A673 (cell line): ENCODE measurements at regions not wholly inside any gene's neighbourhood (a gene's known extent, or its start where the extent isn't known, plus 50 kb on each side); places are given as distances from the start of the nearest gene placed in this dataset.

Source experiments
- BruUV-seq: library from RNA; stranded (reverse); fragments of 400-500 nt; replicated peaks from 2 replicates; lab custom pipeline; 2021; lab: Mats Ljungman, UMichigan
- CTCF ChIA-PET: fragments of 300-600 bp; sonication (Branson Sonifier 250); formaldehyde crosslinking; loops from one replicate; lab custom pipeline; 2022; ENCODE audit warnings: antibody characterized with exemption; lab: Charles Lee
- POLR2A ChIA-PET: fragments of 300-600 bp; sonication (Branson Sonifier 250); formaldehyde crosslinking; loops from one replicate; lab custom pipeline; 2022; ENCODE audit warnings: antibody characterized with exemption; ENCODE audit not compliant: low non-redundant PET; lab: Charles Lee
- DNase-seq: peaks from one replicate; pipeline ENCODE4 v3.0.0-alpha.2; 2015; ENCODE audit warnings: low spot score
- H3K27ac ChIP-seq: fragments of 200-600 bp; sonication (generic); 2 replicates; pipeline ENCODE4 v1.5.1; 2016; ENCODE audit warnings: mixed run types, low read depth, mild to moderate bottlenecking, mixed read lengths, antibody characterized with exemption, low read length; ENCODE audit not compliant: poor library complexity, severe bottlenecking
- H3K27me3 ChIP-seq: fragments of 200-600 bp; sonication (generic); replicated peaks from 2 replicates; pipeline ENCODE4 v1.6.1; 2017; ENCODE audit warnings: mixed run types, low read depth, mild to moderate bottlenecking, mixed read lengths, antibody characterized with exemption, low read length; ENCODE audit not compliant: insufficient read depth, poor library complexity
- H3K36me3 ChIP-seq: fragments of 200-600 bp; sonication (generic); 2 replicates; pipeline ENCODE4 v1.6.1; 2016; ENCODE audit warnings: mixed run types, mild to moderate bottlenecking, mixed read lengths, antibody characterized with exemption, low read length; ENCODE audit not compliant: insufficient read depth, poor library complexity, severe bottlenecking
- H3K4me1 ChIP-seq: fragments of 200-600 bp; sonication (generic); 2 replicates; pipeline ENCODE4 v1.6.1; 2017; ENCODE audit warnings: mixed run types, mild to moderate bottlenecking, mixed read lengths, antibody characterized with exemption, low read length; ENCODE audit not compliant: insufficient read depth, poor library complexity, severe bottlenecking
- H3K4me3 ChIP-seq: fragments of 200-600 bp; sonication (generic); 2 replicates; pipeline ENCODE4 v1.5.1; 2016; ENCODE audit warnings: low read depth, mixed run types, mild to moderate bottlenecking, mixed read lengths, low read length; ENCODE audit not compliant: poor library complexity, severe bottlenecking
- H3K9me3 ChIP-seq: fragments of 200-600 bp; sonication (generic); 2 replicates; pipeline ENCODE4 v1.6.1; 2016; ENCODE audit warnings: mixed run types, low read depth, mild to moderate bottlenecking, mixed read lengths, antibody characterized with exemption, low read length; ENCODE audit not compliant: poor library complexity, severe bottlenecking
- CTCF ChIP-seq: fragments of 300-800, 200-600 bp; sonication (generic); conservative IDR thresholded peaks from 2 replicates; pipeline ENCODE4 v1.5.1; 2017; ENCODE audit warnings: low read depth, mild to moderate bottlenecking, antibody characterized with exemption, low read length, moderate library complexity, mixed read lengths
- EZH2 ChIP-seq: fragments of 200-600 bp; sonication (generic); IDR thresholded peaks from 2 replicates; pipeline ENCODE4 v1.6.1; 2017; ENCODE audit warnings: borderline replicate concordance, low read depth, mild to moderate bottlenecking, mixed read lengths, antibody characterized with exemption, low read length; ENCODE audit not compliant: poor library complexity, severe bottlenecking
- intact Hi-C: fragments of 100-400 bp; cut with micrococcal nuclease; formaldehyde crosslinking; loops from one replicate; pipeline ENCODE4 v1.10.0; 2022; ENCODE audit not compliant: unreplicated experiment

GRCh38 chr12:127752802-127753201 is 514.2 kb upstream of the TMEM132C start:
- Histone ChIP-seq H3K27ac (no peak overlapping the region), H3K4me3 (no peak overlapping the region), H3K36me3 (no peaks in the 10 kb centered on the region), H3K9me3 (no peaks in the 10 kb centered on the region), H3K27me3 (no peaks in the 10 kb centered on the region), H3K4me1 (no peaks in the 10 kb centered on the region)
- TF ChIP-seq CTCF (no peak), EZH2 (no peak)
- POLR2A ChIA-PET: no interaction called here
- BruUV-seq: no TSS peak
- DNase-seq: no peak
- CTCF ChIA-PET: no interaction called here
- intact Hi-C loops: no loop called here

- no TSS peak for BruUV-seq
- intact Hi-C loops: no loop called here
- no peaks in the 10 kb centered on the region for H3K27me3 ChIP-seq
- no peak for DNase-seq
- no peaks in the 10 kb centered on the region for H3K36me3 ChIP-seq
- H3K4me3 ChIP-seq: no peak overlapping the region
- CTCF ChIA-PET: no interaction called here
- no peaks in the 10 kb centered on the region for H3K9me3 ChIP-seq
- no peak overlapping the region for H3K27ac ChIP-seq
- TF ChIP-seq EZH2 (no peak), CTCF (no peak)
- H3K4me1 ChIP-seq: no peaks in the 10 kb centered on the region
- POLR2A ChIA-PET: no interaction called here
Measured at GRCh38 chr12:127760357-127760756, 506.6 kb upstream of the TMEM132C start.

- Histone ChIP-seq H3K27ac (no peak overlapping the region), H3K4me3 (no peak overlapping the region), H3K9me3 (no peaks in the 10 kb centered on the region), H3K36me3 (no peaks in the 10 kb centered on the region), H3K27me3 (no peaks in the 10 kb centered on the region), H3K4me1 (no peaks in the 10 kb centered on the region)
- BruUV-seq: no TSS peak
- CTCF ChIA-PET: no interaction called here
- no peak for DNase-seq
- TF ChIP-seq CTCF: no peak
- TF ChIP-seq EZH2: no peak
- POLR2A ChIA-PET: no interaction called here
- intact Hi-C loops: no loop called here
Measured at GRCh38 chr12:127760996-127761395, 506.0 kb upstream of the TMEM132C start.
